ENCODE measurements at regions not wholly inside any gene's neighbourhood (a gene's known extent, or its start where the extent isn't known, plus 50 kb on each side); places are given as distances from the start of the nearest gene placed in this dataset.

GRCh38 chr6:169863710-169864109 is 112.3 kb downstream of the ERMARD start:
- no peak for FAIRE-seq
- Histone ChIP-seq H2BK120ac (replicated peaks; ENCODE audit: low read depth, low read length) (peak overlapping the region; percentile 58), H3K18ac (ENCODE audit: extremely low read depth, low read length) (no peak overlapping the region), H3K4me1 (replicated peaks in 1 of 4; ENCODE audit: control insufficient read depth in 3 of 4, insufficient read depth in 4 of 4, low read length in 3 of 4) (no peaks in the 10 kb centered on the region; a peak in 1 of 7 replicates), H2AK5ac (ENCODE audit: low read depth, low read length) (peak overlapping the region; percentile 76), H2BK15ac (ENCODE audit: low read length) (no peak overlapping the region), H2BK20ac (ENCODE audit: low read length) (no peak overlapping the region), H4K8ac (ENCODE audit: extremely low read depth, insufficient read depth, low read length) (no peak overlapping the region), H3K14ac (ENCODE audit: insufficient read length) (peak overlapping the region; percentile 52), H3K27ac (ENCODE audit: low read depth, low read length) (no peak overlapping the region), H3K9me3 (ENCODE audit: insufficient read depth in 2 of 2, low read depth in 1 of 2, low read length in 1 of 2) (peaks cover 2 to 4% of the 10 kb centered on the region in 2 experiments; a peak in 2 of 4 replicates), H3K4me3 (ENCODE audit: extremely low read depth in 1 of 4, insufficient read depth in 2 of 4, low read depth in 3 of 4, low read length in 4 of 4) (no peak overlapping the region), H3K23me2 (ENCODE audit: low read depth, low read length) (peaks cover 7% of the 10 kb centered on the region), H2BK5ac (ENCODE audit: low read depth, low read length) (peak overlapping the region; percentile 64; the same call in 1 of the 2 replicates), H3K4me2 (ENCODE audit: insufficient read depth in 1 of 2, low read depth in 2 of 2, low read length in 2 of 2) (no peak overlapping the region), H3K79me2 (ENCODE audit: control insufficient read depth in 1 of 2, insufficient read depth in 2 of 2, low read length in 2 of 2) (no peaks in the 10 kb centered on the region), H3K56ac (replicated peaks; ENCODE audit: insufficient read length, low read depth, low read length) (no peak overlapping the region), H4K91ac (replicated peaks; ENCODE audit: insufficient read length, low read length) (peak overlapping the region; percentile 83), H3K36me3 (ENCODE audit: control insufficient read depth in 2 of 4, insufficient read depth in 4 of 4, low read length in 3 of 4) (no peaks in the 10 kb centered on the region; a peak in 1 of 8 replicates), H4K20me1 (replicated peaks in 1 of 2; ENCODE audit: control insufficient read depth in 1 of 2, insufficient read depth in 2 of 2, low read length in 2 of 2) (peaks cover 0 to 2% of the 10 kb centered on the region in 2 experiments), H3K27me3 (replicated peaks in 1 of 4; ENCODE audit: control insufficient read depth in 3 of 4, extremely low read depth in 1 of 4, insufficient read depth in 3 of 4, low read length in 3 of 4) (no peaks in the 10 kb centered on the region; a peak in 1 of 7 replicates), H3K4ac (replicated peaks; ENCODE audit: insufficient read length, low read depth, low read length) (peak overlapping the region; percentile 74), H4K5ac (ENCODE audit: insufficient read length, low read depth, low read length) (no peak overlapping the region), H2BK12ac (ENCODE audit: low read depth, low read length) (peak overlapping the region; percentile 32; the same call in 1 of the 2 replicates), H3K79me1 (ENCODE audit: low read depth, low read length) (0 out of 2 replicates have a peak, but pooled peaks cover 3% of the 10 kb centered on the region), H3K9ac (replicated peaks in 1 of 4; ENCODE audit: extremely low read depth in 1 of 4, low read depth in 3 of 4, low read length in 3 of 4) (no peak overlapping the region; a peak in 1 of 7 replicates), H2AFZ (ENCODE audit: low read length) (no peak overlapping the region), H3K23ac (ENCODE audit: insufficient read length) (peak overlapping the region; percentile 28)
- WGBS, 2 experiments (ENCODE audit: extremely low coverage in 1 of 2, insufficient coverage in 1 of 2, insufficient read length in 1 of 2, insufficient replicate concordance in 2 of 2, low coverage in 1 of 2, low lambda C conversion rate in 2 of 2, missing lambda C conversion rate in 1 of 2), result 97% methylated on average over 3 of the region's 3 CpGs; no CpG with 5 or more reads in 1 of the 2 experiments
- ChIA-PET POLR2A (ENCODE audit: partially characterized antibody) (no interaction called here), CTCF (ENCODE audit: partially characterized antibody) (no interaction called here)
- DNase-seq (ENCODE audit: low read depth in 1 of 2, low spot score in 2 of 2), result peak in 1 of 2 experiments; percentile 3
- TF ChIP-seq KDM1A (IDR thresholded peaks at IDR 0.05; ENCODE audit: borderline replicate concordance, low read length) (no peak), CTBP2 (IDR thresholded peaks at IDR 0.05; ENCODE audit: borderline replicate concordance, insufficient read depth, insufficient read length, low read length) (no peak), NANOG (IDR thresholded peaks at IDR 0.05; ENCODE audit: insufficient read depth, low read depth, low read length, poor library complexity, severe bottlenecking) (no peak), CREB1 (IDR thresholded peaks at IDR 0.05) (no peak), ATF2 (IDR thresholded peaks at IDR 0.05; ENCODE audit: low read length) (no peak), RNF2 (IDR thresholded peaks at IDR 0.05; ENCODE audit: borderline replicate concordance, low read depth, low read length, missing control alignments, poor library complexity, severe bottlenecking) (no peak), SIX5 (IDR thresholded peaks at IDR 0.05; ENCODE audit: low read depth, low read length) (no peak), CTCF (IDR thresholded peaks at IDR 0.05; ENCODE audit: control extremely low read depth in 1 of 3, insufficient read depth in 1 of 3, low read depth in 1 of 3, low read length in 3 of 3) (no peak)

Data from H1 (cell line).